ENCODE measurements at regions not wholly inside any gene's neighbourhood (a gene's known extent, or its start where the extent isn't known, plus 50 kb on each side); places are given as distances from the start of the nearest gene placed in this dataset.

DNA sequence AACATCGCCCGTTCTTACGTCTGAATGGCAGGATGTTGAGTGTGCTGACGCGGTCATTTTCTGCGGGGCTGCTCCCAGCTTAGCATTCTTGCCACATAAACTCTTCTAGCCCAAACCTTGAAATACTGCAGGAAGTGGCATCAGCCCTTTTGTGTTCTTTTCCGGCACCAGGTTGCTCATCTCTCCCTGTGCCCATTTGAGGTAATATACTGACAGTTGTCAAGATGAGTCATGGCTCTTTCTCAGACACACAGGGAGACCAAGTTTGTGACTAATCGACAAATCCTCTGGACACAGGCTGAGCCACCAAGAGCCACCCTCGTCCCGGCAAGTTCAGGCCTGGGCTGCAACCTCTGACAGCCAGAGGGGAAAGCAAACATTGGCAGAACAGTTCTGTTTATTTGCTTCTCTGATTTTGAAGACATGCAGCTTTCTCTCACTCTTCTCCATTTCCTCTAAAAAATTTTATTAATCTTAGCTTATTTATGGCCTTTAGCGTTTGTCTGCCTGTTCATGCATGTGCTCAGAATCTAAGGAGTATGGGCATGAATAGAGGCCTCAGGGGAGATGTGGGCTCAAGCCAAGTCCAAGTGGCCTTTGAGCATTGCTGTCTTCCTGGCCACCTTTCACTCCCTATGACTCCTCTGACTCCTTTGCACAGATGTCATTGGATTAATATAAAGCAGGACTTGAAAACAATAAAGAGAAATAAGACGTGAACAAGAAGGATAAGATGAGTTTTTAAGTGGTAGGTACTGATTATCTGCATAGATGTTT lies 328.2 kb upstream of the JAG1 start:
- intact Hi-C loops (cut with DNase I), result no loop called here
- Histone ChIP-seq H3K4me3 (no peak overlapping the region), H3K27ac (peak overlapping the region; percentile 45 to 81 (median 70)), H3K4me1 (peaks cover 4 to 40% (median 17%) of the 10 kb centered on the region in 3 donors), H3K27me3 (no peaks in the 10 kb centered on the region), H3K36me3 (no peaks in the 10 kb centered on the region), H3K9me3 (no peaks in the 10 kb centered on the region)
- 21 to 34% methylated on average over 12 of the region's 12 CpGs for WGBS, 2 donors
- DNase-seq, result peak; percentile 0
- no peak for TF ChIP-seq POLR2A (IDR thresholded peaks at IDR 0.05)
- TF ChIP-seq, protein P1, sequence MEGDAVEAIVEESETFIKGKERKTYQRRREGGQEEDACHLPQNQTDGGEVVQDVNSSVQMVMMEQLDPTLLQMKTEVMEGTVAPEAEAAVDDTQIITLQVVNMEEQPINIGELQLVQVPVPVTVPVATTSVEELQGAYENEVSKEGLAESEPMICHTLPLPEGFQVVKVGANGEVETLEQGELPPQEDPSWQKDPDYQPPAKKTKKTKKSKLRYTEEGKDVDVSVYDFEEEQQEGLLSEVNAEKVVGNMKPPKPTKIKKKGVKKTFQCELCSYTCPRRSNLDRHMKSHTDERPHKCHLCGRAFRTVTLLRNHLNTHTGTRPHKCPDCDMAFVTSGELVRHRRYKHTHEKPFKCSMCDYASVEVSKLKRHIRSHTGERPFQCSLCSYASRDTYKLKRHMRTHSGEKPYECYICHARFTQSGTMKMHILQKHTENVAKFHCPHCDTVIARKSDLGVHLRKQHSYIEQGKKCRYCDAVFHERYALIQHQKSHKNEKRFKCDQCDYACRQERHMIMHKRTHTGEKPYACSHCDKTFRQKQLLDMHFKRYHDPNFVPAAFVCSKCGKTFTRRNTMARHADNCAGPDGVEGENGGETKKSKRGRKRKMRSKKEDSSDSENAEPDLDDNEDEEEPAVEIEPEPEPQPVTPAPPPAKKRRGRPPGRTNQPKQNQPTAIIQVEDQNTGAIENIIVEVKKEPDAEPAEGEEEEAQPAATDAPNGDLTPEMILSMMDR (IDR thresholded peaks at IDR 0.05), result peak in 1 of 6 experiments; percentile 4

DNA sequence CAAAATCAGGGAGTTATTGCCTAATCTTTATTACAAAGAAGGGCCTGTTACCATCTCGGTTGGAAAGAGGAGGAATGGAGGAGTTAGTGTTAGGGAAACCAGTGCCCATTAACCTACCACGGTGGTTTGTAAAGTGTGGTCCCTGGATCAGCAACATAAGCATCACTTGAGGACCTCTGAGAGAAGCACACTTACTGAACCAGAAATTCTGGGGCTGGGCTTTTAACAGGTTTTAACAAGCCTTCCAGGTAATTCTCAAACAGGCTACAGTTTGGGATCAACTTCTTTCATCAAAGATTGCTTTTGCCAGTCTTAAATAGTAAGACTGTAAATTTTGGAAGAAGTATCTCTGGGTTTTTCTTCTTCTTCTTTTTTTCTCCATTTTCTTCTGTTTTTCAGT lies 329.5 kb upstream of the JAG1 start:
- H3K27ac ChIP-seq, result peak overlapping the region; percentile 15 to 81 (median 70)
- H3K27me3 ChIP-seq, result no peaks in the 10 kb centered on the region
- no peaks in the 10 kb centered on the region for H3K36me3 ChIP-seq
- WGBS, 2 donors, result 59 to 63% methylated on average over 2 of the region's 2 CpGs
- H3K9me3 ChIP-seq, result no peaks in the 10 kb centered on the region
- intact Hi-C loops (cut with DNase I), result no loop called here
- no peak for TF ChIP-seq POLR2A (IDR thresholded peaks at IDR 0.05)
- TF ChIP-seq, protein P1 (IDR thresholded peaks at IDR 0.05), result peak in 1 of 6 experiments; percentile 33
- H3K4me3 ChIP-seq, result no peak overlapping the region
- H3K4me1 ChIP-seq, result peaks cover 4 to 40% (median 17%) of the 10 kb centered on the region in 3 donors
- no peak for DNase-seq

DNA sequence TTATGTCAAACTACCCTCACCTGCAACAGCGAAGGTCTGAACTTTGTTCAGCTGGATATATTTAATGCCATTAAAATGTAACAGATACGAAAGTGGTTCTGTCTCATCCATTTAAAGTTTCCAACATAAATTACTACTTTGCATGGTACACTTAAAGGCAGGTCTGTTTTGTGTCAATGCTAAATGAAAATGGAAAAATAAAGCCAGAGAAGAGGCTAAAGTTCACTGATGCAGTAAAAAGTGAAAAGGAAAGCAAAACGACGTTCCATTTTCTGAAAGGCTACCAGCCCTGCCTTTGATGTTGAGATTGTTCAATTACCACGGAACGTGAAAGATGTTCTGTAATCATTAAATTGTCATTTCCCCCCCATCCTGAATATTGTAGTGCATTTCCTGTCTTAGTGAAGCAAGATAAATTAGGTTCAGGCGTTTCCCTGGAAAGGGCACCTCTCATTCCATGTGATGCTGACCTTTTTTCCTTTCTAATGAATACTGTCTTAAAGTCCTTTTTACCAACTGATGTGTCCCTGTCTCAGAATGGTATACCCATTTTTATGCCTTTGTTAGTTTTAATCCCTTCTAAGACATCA lies 334.7 kb upstream of the JAG1 start:
- DNase-seq, result no peak
- Histone ChIP-seq H3K27me3 (no peaks in the 10 kb centered on the region), H3K9me3 (no peaks in the 10 kb centered on the region), H3K27ac (no peak overlapping the region), H3K4me3 (no peak overlapping the region), H3K4me1 (peaks cover 0 to 24% (median 10%) of the 10 kb centered on the region in 3 donors), H3K36me3 (no peaks in the 10 kb centered on the region)
- WGBS, 2 donors, result 56 to 74% methylated on average over 7 of the region's 7 CpGs
- no peak for TF ChIP-seq POLR2A (IDR thresholded peaks at IDR 0.05)
- TF ChIP-seq, protein P1 (IDR thresholded peaks at IDR 0.05), result no peak
- intact Hi-C loops (cut with DNase I), result no loop called here

DNA sequence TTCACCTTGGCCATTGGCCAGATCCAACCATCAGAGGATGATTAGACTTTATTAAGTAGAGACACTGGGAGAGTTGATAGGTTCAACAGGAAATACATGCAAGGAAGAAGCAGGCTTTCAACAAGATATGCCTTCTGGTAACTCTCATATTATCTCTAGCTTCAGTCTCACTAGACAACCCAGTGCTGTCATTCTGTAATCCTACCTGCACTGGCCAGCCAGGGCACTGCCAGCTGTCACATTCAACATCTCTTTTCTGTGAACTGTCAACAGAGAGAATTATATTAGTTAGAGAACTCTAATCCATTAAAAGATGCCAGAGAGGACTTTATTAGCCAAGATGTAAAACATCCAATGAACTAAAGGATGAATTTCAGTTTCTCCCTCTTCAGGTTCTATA lies 337.9 kb upstream of the JAG1 start:
- Histone ChIP-seq H3K4me3 (no peak overlapping the region), H3K4me1 (peaks cover 0 to 18% (median 7%) of the 10 kb centered on the region in 3 donors), H3K36me3 (no peaks in the 10 kb centered on the region), H3K27me3 (no peaks in the 10 kb centered on the region), H3K9me3 (no peaks in the 10 kb centered on the region), H3K27ac (no peak overlapping the region)
- no peak for DNase-seq
- intact Hi-C loops (cut with DNase I), result no loop called here
- no peak for TF ChIP-seq POLR2A (IDR thresholded peaks at IDR 0.05)
- TF ChIP-seq, protein P1 (IDR thresholded peaks at IDR 0.05), result no peak

DNA sequence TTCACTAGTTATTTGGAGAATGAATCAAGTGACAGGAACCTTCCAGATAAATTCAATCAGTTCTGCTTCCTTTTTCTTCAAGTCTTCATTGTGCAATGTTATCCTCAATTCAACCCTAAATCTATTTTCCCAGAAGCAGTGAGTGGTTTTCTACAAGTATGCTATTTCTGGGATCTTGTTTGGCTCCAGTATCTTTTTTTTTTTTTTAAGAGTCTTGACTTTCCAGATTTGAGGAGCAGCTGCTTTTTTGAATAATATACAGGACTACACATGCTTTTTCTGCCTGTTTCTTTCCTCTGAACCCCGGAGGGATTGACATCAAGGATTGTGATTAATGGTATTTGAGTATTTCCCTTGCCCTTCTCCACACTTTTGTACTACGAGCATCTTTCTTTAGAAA lies 339.2 kb upstream of the JAG1 start:
- H3K4me3 ChIP-seq, result no peak overlapping the region
- no peak for TF ChIP-seq POLR2A (IDR thresholded peaks at IDR 0.05)
- TF ChIP-seq, protein P1 (IDR thresholded peaks at IDR 0.05), result no peak
- peaks cover 0 to 18% (median 7%) of the 10 kb centered on the region in 3 donors for H3K4me1 ChIP-seq
- intact Hi-C loops (cut with DNase I), result no loop called here
- WGBS, 2 donors, result 9 to 14% methylated on average over 2 of the region's 2 CpGs
- H3K27ac ChIP-seq, result peak overlapping the region in 3 of 4 donors; percentile 25 to 40 (median 35)
- H3K27me3 ChIP-seq, result no peaks in the 10 kb centered on the region
- no peaks in the 10 kb centered on the region for H3K36me3 ChIP-seq
- DNase-seq, result no peak
- H3K9me3 ChIP-seq, result no peaks in the 10 kb centered on the region
